GM18951 (cell line): ENCODE measurements at regions not wholly inside any gene's neighbourhood (a gene's known extent, or its start where the extent isn't known, plus 50 kb on each side); places are given as distances from the start of the nearest gene placed in this dataset.

Experiments used
- POLR2A ChIP-seq: IDR thresholded peaks from 4 replicates; pipeline ENCODE4 v1.6.1; 2011; ENCODE audit warnings: mild to moderate bottlenecking; ENCODE audit not compliant: insufficient read length, insufficient read depth; ENCODE audit errors: extremely low read depth
- in situ Hi-C: fragments of 300-500 bp; cut with MboI; formaldehyde crosslinking; loops from one replicate; pipeline ENCODE4 v1.12.0; 2022; ENCODE audit warnings: low sequenced_read_pairs, mixed read lengths, inconsistent platforms; ENCODE audit not compliant: unreplicated experiment

GRCh38 chr15:99504071-99504822, 61.5 kb upstream of the MEF2A start:
- TF ChIP-seq POLR2A: no peak
- in situ Hi-C loops: no loop called here

GRCh38 chr15:99504823-99505551, 60.8 kb upstream of the MEF2A start:
- peak; percentile 49 for TF ChIP-seq POLR2A
- in situ Hi-C loops: no loop called here

- TF ChIP-seq POLR2A: no peak
- in situ Hi-C loops: no loop called here
Measured at GRCh38 chr15:99506399-99506798, 59.4 kb upstream of the MEF2A start.

GRCh38 chr15:99507016-99507503, 58.7 kb upstream of the MEF2A start:
- in situ Hi-C loops: no loop called here
- no peak for TF ChIP-seq POLR2A

GRCh38 chr15:99507504-99508310, 58.1 kb upstream of the MEF2A start:
- in situ Hi-C loops: no loop called here
- TF ChIP-seq POLR2A: peak; percentile 34

- TF ChIP-seq POLR2A: no peak
- in situ Hi-C loops: no loop called here
Measured at GRCh38 chr15:99508311-99508645, 57.5 kb upstream of the MEF2A start.

- in situ Hi-C loops: no loop called here
- TF ChIP-seq POLR2A: no peak
Measured at GRCh38 chr15:99508852-99509251, 56.9 kb upstream of the MEF2A start.

- no peak for TF ChIP-seq POLR2A
- in situ Hi-C loops: no loop called here
Measured at GRCh38 chr15:99509686-99510461, 55.9 kb upstream of the MEF2A start.

GRCh38 chr15:99511531-99511865, 54.3 kb upstream of the MEF2A start:
- in situ Hi-C loops: no loop called here
- TF ChIP-seq POLR2A: no peak

GRCh38 chr15:99511866-99512661, 53.7 kb upstream of the MEF2A start:
- peak; percentile 41 for TF ChIP-seq POLR2A
- in situ Hi-C loops: no loop called here

GRCh38 chr15:99514306-99514705, 51.5 kb upstream of the MEF2A start:
- in situ Hi-C loops: no loop called here
- no peak for TF ChIP-seq POLR2A
